Heart left ventricle (tissue), 13 donors: ENCODE measurements at regions not wholly inside any gene's neighbourhood (a gene's known extent, or its start where the extent isn't known, plus 50 kb on each side); places are given as distances from the start of the nearest gene placed in this dataset.

Source experiments
- CTCF ChIP-seq, 12 donors: fragments of 200-600 bp; sonication (generic) in 4 of 12; IDR thresholded peaks; one replicate each; pipeline versions ENCODE4 v1.5.0 to v1.8.0; 2018 to 2022; ENCODE audit warnings: antibody characterized with exemption in 12 of 12, mild to moderate bottlenecking in 5 of 12
- POLR2A ChIP-seq, 2 donors: fragments of 450-650 bp; IDR thresholded peaks; one replicate each; pipeline ENCODE4 v1.6.1; 2017; ENCODE audit warnings: antibody characterized with exemption in 2 of 2, mild to moderate bottlenecking in 2 of 2, moderate library complexity in 2 of 2
- donor health status: ischemic (EF 13 %, LVEDD 7.1; RV severe dilation, severe dysfunction).
- donor health status: DM: no; HTN: yes; CAD: no.
- donor health status: DM: no; HTN: no; CAD: no.
- donor health status: ischemic (EF 25% LVEDD 6.9; RV normal size, moderate dysfunction).
- donor health status: ischemic (EF 25% LVEDD 5.7; RV mildly dilated, moderate dysfunction).
- donor health status: ischemic (EF 35%, LVEDD 5.7; RV mildly dilated, moderate dysfunction).
- donor health status: nonischemic (EF 11% LVEDD 7.7; RV severe dilation, severe dysfunction).
- donor health status: DM: yes; HTN: yes; CAD: no.
- donor health status: PGD.
- donor health status: ischemic (EF 29% LVEDD 5.4; RV normal size, mild dysfunction).
- donor health status: nonischemic (EF 23%, LVEDD 6.1; RV moderate dilation, normal function).

- no peak for TF ChIP-seq POLR2A (IDR thresholded peaks at IDR 0.05)
- no peak for TF ChIP-seq CTCF (IDR thresholded peaks at IDR 0.05)
Observed at GRCh38 chr2:122180972-122181371, 425.5 kb downstream of the TSN start.
